GM23248 (cell line): ENCODE measurements at regions not wholly inside any gene's neighbourhood (a gene's known extent, or its start where the extent isn't known, plus 50 kb on each side); places are given as distances from the start of the nearest gene placed in this dataset.

Experiments used
- DNase-seq: peaks from one replicate; pipeline ENCODE4 v3.0.0-alpha.2; 2015
- H2AFZ ChIP-seq: fragments of 200-600 bp; sonication (generic); 2 replicates; pipeline ENCODE4 v1.6.1; 2016; ENCODE audit warnings: antibody characterized with exemption
- H3F3A ChIP-seq: fragments of 200-600 bp; sonication (generic); 2 replicates; pipeline ENCODE4 v1.6.1; 2016; ENCODE audit warnings: mild to moderate bottlenecking, antibody characterized with exemption, mixed run types; ENCODE audit not compliant: insufficient read depth
- H3K27ac ChIP-seq: fragments of 200-600 bp; sonication (generic); 2 replicates; pipeline ENCODE4 v1.5.1; 2016; ENCODE audit warnings: mild to moderate bottlenecking
- H3K27me3 ChIP-seq: fragments of 200-600 bp; sonication (generic); replicated peaks from 2 replicates; pipeline ENCODE4 v1.6.1; 2016; ENCODE audit warnings: mild to moderate bottlenecking; ENCODE audit not compliant: insufficient read depth
- H3K36me3 ChIP-seq: fragments of 200-600 bp; sonication (generic); 2 replicates; pipeline ENCODE4 v1.6.1; 2016; ENCODE audit warnings: low read depth, mild to moderate bottlenecking
- H3K4me1 ChIP-seq: fragments of 200-600 bp; sonication (generic); 2 replicates; pipeline ENCODE4 v1.6.1; 2016; ENCODE audit warnings: mild to moderate bottlenecking; ENCODE audit not compliant: insufficient read depth
- H3K4me2 ChIP-seq: fragments of 200-600 bp; sonication (generic); one replicate; pipeline ENCODE4 v1.6.1; 2016; ENCODE audit warnings: mild to moderate bottlenecking; ENCODE audit not compliant: unreplicated experiment
- H3K4me3 ChIP-seq: fragments of 200-600 bp; sonication (generic); 2 replicates; pipeline ENCODE4 v1.5.1; 2016; ENCODE audit warnings: mild to moderate bottlenecking
- H3K79me2 ChIP-seq: fragments of 200-600 bp; sonication (generic); 2 replicates; pipeline ENCODE4 v1.6.1; 2016; ENCODE audit warnings: mild to moderate bottlenecking; ENCODE audit not compliant: insufficient read depth
- H3K9ac ChIP-seq: fragments of 200-600 bp; sonication (generic); 2 replicates; pipeline ENCODE4 v1.6.1; 2016; ENCODE audit warnings: mild to moderate bottlenecking
- H3K9me2 ChIP-seq: fragments of 200-600 bp; sonication (generic); 2 replicates; pipeline ENCODE4 v1.6.1; 2016; ENCODE audit warnings: mixed run types, mild to moderate bottlenecking, moderate library complexity; ENCODE audit not compliant: insufficient read depth
- H3K9me3 ChIP-seq: fragments of 200-600 bp; sonication (generic); one replicate; pipeline ENCODE4 v1.6.1; 2017; ENCODE audit warnings: low read depth
- H4K20me1 ChIP-seq: fragments of 200-600 bp; sonication (generic); 2 replicates; pipeline ENCODE4 v1.6.0; 2016; ENCODE audit not compliant: insufficient read depth
- EZH2 ChIP-seq: fragments of 200-600 bp; sonication (generic); IDR thresholded peaks from 2 replicates; pipeline ENCODE4 v1.6.1; 2018; ENCODE audit warnings: antibody characterized with exemption, mild to moderate bottlenecking; ENCODE audit not compliant: insufficient read depth, poor library complexity, severe bottlenecking
- EZH2phosphoT487 ChIP-seq: fragments of 200-600 bp; sonication (generic); IDR thresholded peaks from 2 replicates; pipeline ENCODE4 v1.6.1; 2018; ENCODE audit warnings: antibody characterized with exemption, moderate library complexity, mild to moderate bottlenecking, low read depth; ENCODE audit not compliant: insufficient read depth
- WGBS, 2 experiments: methylation state at CpG; one replicate each; pipeline ENCODE4 v1.1.6; 2015 to 2017; ENCODE audit warnings: low lambda C conversion rate in 2 of 2, low coverage in 1 of 2; ENCODE audit errors: missing lambda C conversion rate in 2 of 2; 5-methylcytosine and 5-hydroxymethylcytosine counted together
- in situ Hi-C: fragments of 300-500 bp; cut with MboI; formaldehyde crosslinking; loops from 2 replicates; pipeline ENCODE4 v1.15.0; 2020

GRCh38 chr10:78295242-78295641 is 261.6 kb downstream of the RPS24 start:
- H3K27ac ChIP-seq, result no peak overlapping the region
- H3K79me2 ChIP-seq, result no peaks in the 10 kb centered on the region
- H3K4me3 ChIP-seq, result no peak overlapping the region
- H3K4me2 ChIP-seq, result no peak overlapping the region
- TF ChIP-seq EZH2phosphoT487, result no peak
- no peak for TF ChIP-seq EZH2
- H4K20me1 ChIP-seq, result no peaks in the 10 kb centered on the region
- H3K9ac ChIP-seq, result no peak overlapping the region
- no peaks in the 10 kb centered on the region for H3F3A ChIP-seq
- H3K4me1 ChIP-seq, result no peaks in the 10 kb centered on the region
- H3K9me3 ChIP-seq, result no peaks in the 10 kb centered on the region
- in situ Hi-C loops, result no loop called here
- H3K36me3 ChIP-seq, result no peaks in the 10 kb centered on the region
- no peak for DNase-seq
- H2AFZ ChIP-seq, result peak overlapping the region; percentile 45; the same call in 1 of the 2 replicates
- 58 to 60% methylated on average over 7 of the region's 7 CpGs for WGBS, 2 experiments
- no peaks in the 10 kb centered on the region for H3K9me2 ChIP-seq
- no peaks in the 10 kb centered on the region for H3K27me3 ChIP-seq

- H3K9me2 ChIP-seq, result no peaks in the 10 kb centered on the region
- H2AFZ ChIP-seq, result no peak overlapping the region
- no peak for DNase-seq
- no peak overlapping the region for H3K4me3 ChIP-seq
- H3K9ac ChIP-seq, result no peak overlapping the region
- H3K36me3 ChIP-seq, result no peaks in the 10 kb centered on the region
- no peaks in the 10 kb centered on the region for H3F3A ChIP-seq
- no peaks in the 10 kb centered on the region for H3K27me3 ChIP-seq
- no peak overlapping the region for H3K27ac ChIP-seq
- no peaks in the 10 kb centered on the region for H3K9me3 ChIP-seq
- H3K79me2 ChIP-seq, result no peaks in the 10 kb centered on the region
- no peaks in the 10 kb centered on the region for H3K4me1 ChIP-seq
- no peak for TF ChIP-seq EZH2phosphoT487
- WGBS, 2 experiments, result 92 to 95% methylated on average over 1 of the region's 1 CpG
- H4K20me1 ChIP-seq, result no peaks in the 10 kb centered on the region
- no peak overlapping the region for H3K4me2 ChIP-seq
- in situ Hi-C loops, result no loop called here
Measured at GRCh38 chr10:78296785-78297184, 263.1 kb downstream of the RPS24 start.

DNA sequence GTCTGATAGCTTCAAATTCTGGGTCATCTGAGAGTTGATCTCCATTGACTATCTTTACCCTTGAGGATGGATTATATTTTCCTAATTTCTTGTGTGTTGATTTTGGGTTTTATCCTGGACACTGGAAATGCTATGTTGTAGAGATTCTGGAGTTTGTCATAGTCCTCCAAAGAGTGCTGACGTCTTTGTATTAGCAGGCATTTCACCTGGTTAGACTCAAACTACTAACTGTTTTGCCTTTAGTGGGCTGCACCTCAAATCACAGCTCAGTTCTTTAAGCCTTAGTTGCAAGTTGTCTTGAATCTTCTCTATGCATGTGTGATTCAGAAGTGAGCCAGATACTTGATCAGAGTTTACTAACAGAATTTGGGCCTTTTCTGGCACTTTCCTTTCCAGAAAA is 264.3 kb downstream of the RPS24 start:
- no peak overlapping the region for H3K4me3 ChIP-seq
- no peaks in the 10 kb centered on the region for H3K27me3 ChIP-seq
- H3F3A ChIP-seq, result peaks cover 7% of the 10 kb centered on the region; the same call in 1 of the 2 replicates
- H3K4me2 ChIP-seq, result no peak overlapping the region
- WGBS, 2 experiments, result 79 to 83% methylated on average over 1 of the region's 1 CpG
- no peaks in the 10 kb centered on the region for H3K79me2 ChIP-seq
- H3K27ac ChIP-seq, result no peak overlapping the region
- H3K4me1 ChIP-seq, result 0 out of 2 replicates have a peak, but pooled peaks cover 4% of the 10 kb centered on the region
- H3K9me2 ChIP-seq, result no peaks in the 10 kb centered on the region
- TF ChIP-seq EZH2 (no peak), EZH2phosphoT487 (no peak)
- DNase-seq, result no peak
- H2AFZ ChIP-seq, result no peak overlapping the region
- no peaks in the 10 kb centered on the region for H3K9me3 ChIP-seq
- in situ Hi-C loops, result no loop called here
- H3K9ac ChIP-seq, result no peak overlapping the region
- H4K20me1 ChIP-seq, result no peaks in the 10 kb centered on the region
- H3K36me3 ChIP-seq, result no peaks in the 10 kb centered on the region

GRCh38 chr10:78298835-78299234 is 265.2 kb downstream of the RPS24 start:
- H4K20me1 ChIP-seq, result no peaks in the 10 kb centered on the region
- H3K27me3 ChIP-seq, result no peaks in the 10 kb centered on the region
- no peak for DNase-seq
- no peak overlapping the region for H3K9ac ChIP-seq
- TF ChIP-seq EZH2 (no peak), EZH2phosphoT487 (no peak)
- H3K4me3 ChIP-seq, result no peak overlapping the region
- no peaks in the 10 kb centered on the region for H3K9me2 ChIP-seq
- peaks cover 7% of the 10 kb centered on the region; the same call in 1 of the 2 replicates for H3F3A ChIP-seq
- in situ Hi-C loops, result no loop called here
- no peak overlapping the region for H3K4me2 ChIP-seq
- no peak overlapping the region for H3K27ac ChIP-seq
- 0 out of 2 replicates have a peak, but pooled peaks cover 4% of the 10 kb centered on the region for H3K4me1 ChIP-seq
- 95 to 99% methylated on average over 7 of the region's 7 CpGs for WGBS, 2 experiments
- no peaks in the 10 kb centered on the region for H3K79me2 ChIP-seq
- no peaks in the 10 kb centered on the region for H3K36me3 ChIP-seq
- no peaks in the 10 kb centered on the region for H3K9me3 ChIP-seq
- no peak overlapping the region for H2AFZ ChIP-seq

GRCh38 chr10:78299851-78300468 is 266.3 kb downstream of the RPS24 start:
- H2AFZ ChIP-seq, result peak overlapping the region; percentile 69
- no peak for TF ChIP-seq EZH2
- TF ChIP-seq EZH2phosphoT487, result no peak

More at GRCh38 chr10:78299851-78300468, 266.3 kb downstream of the RPS24 start:
- Histone ChIP-seq H3K27ac (no peak overlapping the region), H3F3A (peaks cover 7% of the 10 kb centered on the region; the same call in 1 of the 2 replicates), H3K4me1 (0 out of 2 replicates have a peak, but pooled peaks cover 4% of the 10 kb centered on the region), H3K9ac (no peak overlapping the region), H3K27me3 (no peaks in the 10 kb centered on the region), H3K4me2 (no peak overlapping the region), H3K9me3 (no peaks in the 10 kb centered on the region), H3K36me3 (no peaks in the 10 kb centered on the region), H4K20me1 (no peaks in the 10 kb centered on the region), H3K79me2 (no peaks in the 10 kb centered on the region), H3K4me3 (no peak overlapping the region), H3K9me2 (no peaks in the 10 kb centered on the region)
- WGBS, 2 experiments, result 60 to 62% methylated on average over 9 of the region's 9 CpGs
- peak; percentile 21 for DNase-seq
- in situ Hi-C loops, result loop anchor here (10.0 kb wide), 1 partner anchor 255 kb away; no protein-coding TSS in a partner anchor
